ENCODE measurements at regions not wholly inside any gene's neighbourhood (a gene's known extent, or its start where the extent isn't known, plus 50 kb on each side); places are given as distances from the start of the nearest gene placed in this dataset.

GRCh38 chr2:71780162-71780561 lies 326.8 kb downstream of the DYSF start:
- Mint-ChIP-seq H3K4me3 (ENCODE audit: unreplicated experiment) (no peak overlapping the region), H3K4me1 (ENCODE audit: unreplicated experiment) (peaks cover 25% of the 10 kb centered on the region), H3K9me3 (ENCODE audit: unreplicated experiment) (no peaks in the 10 kb centered on the region), H3K27me3 (ENCODE audit: unreplicated experiment) (no peaks in the 10 kb centered on the region), H3K36me3 (ENCODE audit: unreplicated experiment) (no peaks in the 10 kb centered on the region), H3K27ac (ENCODE audit: unreplicated experiment) (no peak overlapping the region)
- TF ChIP-seq CTCF (IDR thresholded peaks at IDR 0.05): no peak
- peak; percentile 48 for DNase-seq (ENCODE audit: extremely low spot score, unreplicated experiment)

- Mint-ChIP-seq H3K9me3 (ENCODE audit: unreplicated experiment) (no peaks in the 10 kb centered on the region), H3K4me3 (ENCODE audit: unreplicated experiment) (no peak overlapping the region), H3K27me3 (ENCODE audit: unreplicated experiment) (no peaks in the 10 kb centered on the region), H3K27ac (ENCODE audit: unreplicated experiment) (no peak overlapping the region), H3K4me1 (ENCODE audit: unreplicated experiment) (peaks cover 21% of the 10 kb centered on the region), H3K36me3 (ENCODE audit: unreplicated experiment) (no peaks in the 10 kb centered on the region)
- no peak for DNase-seq (ENCODE audit: extremely low spot score, unreplicated experiment)
- TF ChIP-seq CTCF (IDR thresholded peaks at IDR 0.05): no peak
Measured at GRCh38 chr2:71779774-71780105, 326.4 kb downstream of the DYSF start.

- H3K4me1 Mint-ChIP-seq (ENCODE audit: unreplicated experiment): peaks cover 16% of the 10 kb centered on the region
- peak; percentile 53 for TF ChIP-seq CTCF (IDR thresholded peaks at IDR 0.05)
- H3K27ac Mint-ChIP-seq (ENCODE audit: unreplicated experiment): no peak overlapping the region
- H3K9me3 Mint-ChIP-seq (ENCODE audit: unreplicated experiment): no peaks in the 10 kb centered on the region
- H3K27me3 Mint-ChIP-seq (ENCODE audit: unreplicated experiment): no peaks in the 10 kb centered on the region
- H3K4me3 Mint-ChIP-seq (ENCODE audit: unreplicated experiment): no peak overlapping the region
- H3K36me3 Mint-ChIP-seq (ENCODE audit: unreplicated experiment): no peaks in the 10 kb centered on the region
- DNase-seq (ENCODE audit: extremely low spot score, unreplicated experiment): peak; percentile 72
Measured at GRCh38 chr2:71778936-71779773, 325.8 kb downstream of the DYSF start.

GRCh38 chr2:71778514-71778913 lies 325.2 kb downstream of the DYSF start:
- Mint-ChIP-seq H3K4me3 (ENCODE audit: unreplicated experiment) (no peak overlapping the region), H3K9me3 (ENCODE audit: unreplicated experiment) (no peaks in the 10 kb centered on the region), H3K27me3 (ENCODE audit: unreplicated experiment) (no peaks in the 10 kb centered on the region), H3K36me3 (ENCODE audit: unreplicated experiment) (no peaks in the 10 kb centered on the region), H3K4me1 (ENCODE audit: unreplicated experiment) (peaks cover 13% of the 10 kb centered on the region), H3K27ac (ENCODE audit: unreplicated experiment) (no peak overlapping the region)
- no peak for TF ChIP-seq CTCF (IDR thresholded peaks at IDR 0.05)
- DNase-seq (ENCODE audit: extremely low spot score, unreplicated experiment): no peak

- Mint-ChIP-seq H3K9me3 (ENCODE audit: unreplicated experiment) (no peaks in the 10 kb centered on the region), H3K27me3 (ENCODE audit: unreplicated experiment) (no peaks in the 10 kb centered on the region), H3K4me1 (ENCODE audit: unreplicated experiment) (peaks cover 8% of the 10 kb centered on the region), H3K36me3 (ENCODE audit: unreplicated experiment) (no peaks in the 10 kb centered on the region), H3K27ac (ENCODE audit: unreplicated experiment) (no peak overlapping the region), H3K4me3 (ENCODE audit: unreplicated experiment) (no peak overlapping the region)
- no peak for TF ChIP-seq CTCF (IDR thresholded peaks at IDR 0.05)
- DNase-seq (ENCODE audit: extremely low spot score, unreplicated experiment): no peak
Measured at GRCh38 chr2:71777946-71778345, 324.6 kb downstream of the DYSF start.

Measured in osteocyte (in vitro differentiated cells).